ENCODE measurements at regions not wholly inside any gene's neighbourhood (a gene's known extent, or its start where the extent isn't known, plus 50 kb on each side); places are given as distances from the start of the nearest gene placed in this dataset.

GRCh38 chr9:29799227-29799626, 2225.9 kb upstream of the C9orf72 start:
- H3K27me3 ChIP-seq (ENCODE audit: insufficient read depth, low read length), result no peaks in the 10 kb centered on the region
- no peak overlapping the region for H3K4me3 ChIP-seq (ENCODE audit: low read length)
- no peaks in the 10 kb centered on the region for H3K9me3 ChIP-seq (ENCODE audit: low read depth, low read length)
- no peaks in the 10 kb centered on the region for H3K4me1 ChIP-seq (ENCODE audit: insufficient read depth, low read length)

- no peaks in the 10 kb centered on the region for H3K4me1 ChIP-seq (ENCODE audit: insufficient read depth, low read length)
- no peaks in the 10 kb centered on the region for H3K9me3 ChIP-seq (ENCODE audit: low read depth, low read length)
- H3K4me3 ChIP-seq (ENCODE audit: low read length), result no peak overlapping the region
- H3K27me3 ChIP-seq (ENCODE audit: insufficient read depth, low read length), result no peaks in the 10 kb centered on the region
Measured at GRCh38 chr9:29800821-29801220, 2227.5 kb upstream of the C9orf72 start.

DNA sequence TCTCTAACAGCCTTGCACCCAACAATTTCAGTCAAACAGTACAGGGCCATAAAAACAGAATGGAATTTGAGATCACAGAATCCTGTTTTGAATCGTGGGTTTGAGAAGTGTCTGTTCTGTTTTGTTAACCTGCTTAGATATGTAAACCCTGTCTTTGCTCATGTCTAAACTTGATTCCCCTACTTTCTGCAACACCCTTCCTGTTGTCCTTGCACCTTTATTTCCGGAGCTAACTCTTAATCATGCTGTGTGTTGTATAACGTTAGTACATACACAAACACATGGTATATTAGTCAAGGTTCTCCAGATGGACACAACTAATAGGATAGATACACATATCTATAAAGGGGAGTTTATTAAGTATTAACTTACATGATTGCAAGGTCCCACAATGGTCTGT, 2229.2 kb upstream of the C9orf72 start:
- Histone ChIP-seq H3K27me3 (ENCODE audit: insufficient read depth, low read length) (no peaks in the 10 kb centered on the region), H3K4me1 (ENCODE audit: insufficient read depth, low read length) (no peaks in the 10 kb centered on the region), H3K4me3 (ENCODE audit: low read length) (no peak overlapping the region), H3K9me3 (ENCODE audit: low read depth, low read length) (no peaks in the 10 kb centered on the region)

GRCh38 chr9:29806937-29807618, 2233.8 kb upstream of the C9orf72 start:
- H3K27me3 ChIP-seq (ENCODE audit: insufficient read depth, low read length), result no peaks in the 10 kb centered on the region
- H3K4me3 ChIP-seq (ENCODE audit: low read length), result no peak overlapping the region
- H3K4me1 ChIP-seq (ENCODE audit: insufficient read depth, low read length), result no peaks in the 10 kb centered on the region
- no peaks in the 10 kb centered on the region for H3K9me3 ChIP-seq (ENCODE audit: low read depth, low read length)

GRCh38 chr9:29816954-29817703, 2243.8 kb upstream of the C9orf72 start:
- no peak overlapping the region for H3K4me3 ChIP-seq (ENCODE audit: low read length)

DNA sequence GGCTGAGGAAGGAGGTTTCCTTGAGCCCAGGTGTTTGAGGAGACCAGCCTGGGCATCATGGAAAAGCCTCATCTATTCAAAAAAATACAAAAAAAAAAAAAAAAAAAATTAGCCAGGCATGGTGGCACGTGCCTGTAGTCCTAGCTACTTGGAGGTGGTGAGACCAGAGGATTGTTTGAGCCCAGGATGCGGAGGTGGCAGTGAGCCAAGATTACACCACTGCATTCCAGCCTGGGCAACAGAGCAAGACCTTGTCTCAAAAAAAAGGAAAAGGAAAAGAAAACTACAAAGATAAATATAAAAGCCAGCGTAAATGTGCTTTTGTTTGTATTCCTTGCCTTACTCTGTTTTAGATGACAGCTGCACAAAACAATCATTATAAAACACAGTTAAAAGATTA, 2249.2 kb upstream of the C9orf72 start:
- Histone ChIP-seq H3K27me3 (ENCODE audit: insufficient read depth, low read length) (no peaks in the 10 kb centered on the region), H3K4me3 (ENCODE audit: low read length) (no peak overlapping the region), H3K9me3 (ENCODE audit: low read depth, low read length) (peaks cover 9% of the 10 kb centered on the region), H3K4me1 (ENCODE audit: insufficient read depth, low read length) (no peaks in the 10 kb centered on the region)

More at GRCh38 chr9:29816954-29817703, 2243.8 kb upstream of the C9orf72 start:
- Histone ChIP-seq H3K9me3 (ENCODE audit: low read depth, low read length) (peaks cover 9% of the 10 kb centered on the region), H3K4me1 (ENCODE audit: insufficient read depth, low read length) (no peaks in the 10 kb centered on the region), H3K27me3 (ENCODE audit: insufficient read depth, low read length) (no peaks in the 10 kb centered on the region)

- Histone ChIP-seq H3K4me3 (ENCODE audit: low read length) (no peak overlapping the region), H3K4me1 (ENCODE audit: insufficient read depth, low read length) (no peaks in the 10 kb centered on the region), H3K9me3 (ENCODE audit: low read depth, low read length) (no peaks in the 10 kb centered on the region), H3K27me3 (ENCODE audit: insufficient read depth, low read length) (no peaks in the 10 kb centered on the region)
Measured at GRCh38 chr9:29826421-29826820, 2253.1 kb upstream of the C9orf72 start.

DNA sequence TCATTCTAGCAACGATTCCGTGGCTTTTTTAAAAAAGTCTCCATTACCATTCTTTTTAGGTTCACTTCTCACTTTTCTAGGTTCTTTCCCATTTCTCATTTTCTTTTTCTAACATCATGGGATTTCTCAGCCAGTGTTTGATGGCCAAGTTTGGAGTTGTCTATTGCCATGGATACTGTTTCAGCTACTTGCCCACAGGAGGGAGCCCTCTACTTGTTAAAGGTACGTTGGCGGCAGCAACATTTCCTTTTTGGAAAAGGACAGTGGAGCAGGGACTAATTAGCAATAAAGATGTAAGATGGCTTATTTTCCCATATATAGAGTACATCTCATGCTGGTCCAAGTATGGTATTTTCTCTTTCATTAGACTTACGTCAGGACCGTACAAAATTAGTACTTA, 2257.5 kb upstream of the C9orf72 start:
- Histone ChIP-seq H3K4me1 (ENCODE audit: insufficient read depth, low read length) (no peaks in the 10 kb centered on the region), H3K4me3 (ENCODE audit: low read length) (no peak overlapping the region), H3K27me3 (ENCODE audit: insufficient read depth, low read length) (no peaks in the 10 kb centered on the region), H3K9me3 (ENCODE audit: low read depth, low read length) (no peaks in the 10 kb centered on the region)

- Histone ChIP-seq H3K4me1 (ENCODE audit: insufficient read depth, low read length) (no peaks in the 10 kb centered on the region), H3K9me3 (ENCODE audit: low read depth, low read length) (no peaks in the 10 kb centered on the region), H3K27me3 (ENCODE audit: insufficient read depth, low read length) (no peaks in the 10 kb centered on the region), H3K4me3 (ENCODE audit: low read length) (no peak overlapping the region)
Measured at GRCh38 chr9:29838491-29839020, 2265.3 kb upstream of the C9orf72 start.

DNA sequence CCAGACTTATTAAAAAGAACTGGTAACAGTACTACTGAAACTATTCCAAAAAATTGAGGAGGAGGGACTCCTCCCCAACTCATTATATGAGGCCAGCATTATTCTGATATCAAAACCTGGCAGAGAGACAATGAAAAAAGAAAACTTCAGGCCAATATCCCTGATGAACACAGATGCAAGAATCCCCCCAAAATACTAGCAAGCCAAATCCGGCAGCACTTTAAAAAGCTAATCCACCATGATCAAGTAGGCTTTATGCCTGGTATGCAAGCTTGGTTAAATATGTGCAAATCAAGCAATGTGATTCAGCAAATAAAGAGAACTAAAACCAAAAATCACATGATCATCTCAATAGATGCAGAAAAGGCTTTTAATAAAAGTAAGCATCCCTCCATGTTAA, 2271.0 kb upstream of the C9orf72 start:
- no peak overlapping the region for H3K4me3 ChIP-seq (ENCODE audit: low read length)
- no peaks in the 10 kb centered on the region for H3K9me3 ChIP-seq (ENCODE audit: low read depth, low read length)
- H3K27me3 ChIP-seq (ENCODE audit: insufficient read depth, low read length), result no peaks in the 10 kb centered on the region
- no peaks in the 10 kb centered on the region for H3K4me1 ChIP-seq (ENCODE audit: insufficient read depth, low read length)

DNA sequence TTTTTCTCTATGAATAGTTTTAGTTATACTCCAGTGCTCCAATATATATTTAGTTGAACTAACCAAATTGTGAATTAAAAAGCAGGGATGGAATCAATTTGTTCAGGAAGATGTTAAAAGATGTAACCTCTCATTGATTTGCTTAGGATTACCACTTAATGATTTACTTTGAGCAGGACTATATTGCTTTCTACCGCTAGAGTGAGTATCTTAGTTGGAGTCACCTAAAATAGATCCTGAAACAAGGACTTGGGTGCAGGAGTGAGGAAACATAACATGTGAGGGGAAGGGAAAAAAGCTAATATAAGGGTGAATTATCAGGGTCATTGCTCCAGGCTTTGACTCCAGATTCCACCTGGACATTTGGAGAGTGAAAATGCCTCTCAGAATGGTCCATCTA, 2277.4 kb upstream of the C9orf72 start:
- Histone ChIP-seq H3K4me3 (ENCODE audit: low read length) (no peak overlapping the region), H3K4me1 (ENCODE audit: insufficient read depth, low read length) (no peaks in the 10 kb centered on the region), H3K9me3 (ENCODE audit: low read depth, low read length) (no peaks in the 10 kb centered on the region), H3K27me3 (ENCODE audit: insufficient read depth, low read length) (no peaks in the 10 kb centered on the region)

GRCh38 chr9:29861803-29862202, 2288.5 kb upstream of the C9orf72 start:
- H3K9me3 ChIP-seq (ENCODE audit: low read depth, low read length), result no peaks in the 10 kb centered on the region

DNA sequence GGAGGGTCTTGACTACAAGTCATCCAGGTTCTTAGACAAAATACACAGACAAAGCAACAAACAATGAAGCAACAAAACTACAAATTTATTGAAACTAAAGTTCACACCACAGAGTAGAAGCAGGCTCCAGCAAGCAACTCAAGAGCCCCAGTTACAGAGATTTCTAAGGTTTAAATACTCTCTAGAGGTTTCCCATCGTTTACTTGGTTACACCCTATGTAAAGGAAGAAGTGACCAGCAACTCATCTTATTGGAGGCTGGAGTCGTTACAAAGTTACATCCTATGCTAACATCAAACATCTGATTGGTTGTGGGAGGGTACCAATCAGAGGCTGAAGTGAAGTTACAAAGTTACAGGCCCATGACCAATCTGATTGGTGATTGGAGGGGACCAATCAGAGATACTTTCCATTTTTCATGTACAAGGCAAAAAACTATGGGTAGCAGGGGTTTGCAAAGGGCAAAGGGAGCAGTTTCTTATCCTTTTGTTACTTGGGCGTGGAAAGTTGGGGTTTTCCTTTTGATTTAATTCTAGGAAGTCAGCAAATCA, 2292.6 kb upstream of the C9orf72 start:
- H3K4me3 ChIP-seq (ENCODE audit: low read length), result no peak overlapping the region
- H3K4me1 ChIP-seq (ENCODE audit: insufficient read depth, low read length), result no peaks in the 10 kb centered on the region
- no peaks in the 10 kb centered on the region for H3K9me3 ChIP-seq (ENCODE audit: low read depth, low read length)
- H3K27me3 ChIP-seq (ENCODE audit: insufficient read depth, low read length), result no peaks in the 10 kb centered on the region

More at GRCh38 chr9:29861803-29862202, 2288.5 kb upstream of the C9orf72 start:
- Histone ChIP-seq H3K4me3 (ENCODE audit: low read length) (no peak overlapping the region), H3K4me1 (ENCODE audit: insufficient read depth, low read length) (no peaks in the 10 kb centered on the region), H3K27me3 (ENCODE audit: insufficient read depth, low read length) (no peaks in the 10 kb centered on the region)

GRCh38 chr9:29866556-29866955, 2293.3 kb upstream of the C9orf72 start:
- Histone ChIP-seq H3K27me3 (ENCODE audit: insufficient read depth, low read length) (no peaks in the 10 kb centered on the region), H3K9me3 (ENCODE audit: low read depth, low read length) (no peaks in the 10 kb centered on the region), H3K4me1 (ENCODE audit: insufficient read depth, low read length) (no peaks in the 10 kb centered on the region), H3K4me3 (ENCODE audit: low read length) (no peak overlapping the region)

DNA sequence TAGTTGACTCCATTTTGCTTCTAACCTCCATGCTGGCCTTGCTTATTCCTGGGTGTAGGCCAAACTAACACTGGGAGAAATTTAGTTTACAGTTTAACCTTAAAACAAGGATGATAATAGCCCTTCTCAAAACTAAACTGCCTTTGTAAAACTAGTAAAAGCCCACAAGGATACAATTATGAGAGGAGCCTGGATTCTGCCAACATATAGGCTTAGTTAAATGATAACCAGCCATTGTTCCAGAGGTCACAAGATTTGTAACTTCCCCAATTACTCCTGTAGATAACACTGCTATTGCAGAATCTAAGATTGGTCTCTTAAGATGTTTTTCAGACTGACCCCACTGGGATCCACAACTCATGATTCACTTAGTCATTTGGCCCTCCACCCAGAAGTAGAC, 2300.3 kb upstream of the C9orf72 start:
- H3K4me3 ChIP-seq (ENCODE audit: low read length), result no peak overlapping the region
- no peaks in the 10 kb centered on the region for H3K9me3 ChIP-seq (ENCODE audit: low read depth, low read length)
- no peaks in the 10 kb centered on the region for H3K27me3 ChIP-seq (ENCODE audit: insufficient read depth, low read length)
- H3K4me1 ChIP-seq (ENCODE audit: insufficient read depth, low read length), result no peaks in the 10 kb centered on the region
